GM23338 (cell line): ENCODE measurements at regions not wholly inside any gene's neighbourhood (a gene's known extent, or its start where the extent isn't known, plus 50 kb on each side); places are given as distances from the start of the nearest gene placed in this dataset.

ENCODE experiments used
- ATAC-seq: fragments of 200-7000 bp; cut with Tn5 transposase; 3 replicates; pipeline ENCODE4 v1.9.1; 2020
- DNase-seq: peaks from one replicate; pipeline ENCODE4 v3.0.0-alpha.2; 2015; ENCODE audit warnings: low spot score
- H2AFZ ChIP-seq: fragments of 200-600 bp; sonication (generic); 2 replicates; pipeline ENCODE4 v1.8.0; 2016; ENCODE audit warnings: antibody characterized with exemption, mild to moderate bottlenecking, moderate library complexity
- H3F3A ChIP-seq: fragments of 200-600 bp; sonication (generic); replicated peaks from 2 replicates; pipeline ENCODE4 v1.8.0; 2017; ENCODE audit warnings: antibody characterized with exemption, mixed run types, low read depth
- H3K27ac ChIP-seq: fragments of 200-600 bp; sonication (generic); 2 replicates; pipeline ENCODE4 v1.6.1; 2016; ENCODE audit warnings: low read depth
- H3K27me3 ChIP-seq: fragments of 200-600 bp; sonication (generic); 2 replicates; pipeline ENCODE4 v1.8.0; 2016; ENCODE audit warnings: mild to moderate bottlenecking, mixed run types, moderate library complexity; ENCODE audit not compliant: insufficient read depth
- H3K36me3 ChIP-seq: fragments of 200-600 bp; sonication (generic); 2 replicates; pipeline ENCODE4 v1.8.0; 2016; ENCODE audit warnings: mild to moderate bottlenecking; ENCODE audit not compliant: insufficient read depth
- H3K4me1 ChIP-seq: fragments of 200-600 bp; sonication (generic); 2 replicates; pipeline ENCODE4 v1.8.0; 2016; ENCODE audit warnings: mild to moderate bottlenecking, moderate library complexity; ENCODE audit not compliant: insufficient read depth
- H3K4me2 ChIP-seq: fragments of 200-600 bp; sonication (generic); 2 replicates; pipeline ENCODE4 v1.7.1; 2017; ENCODE audit warnings: mixed run types
- H3K4me3 ChIP-seq: fragments of 200-600 bp; sonication (generic); 2 replicates; pipeline ENCODE4 v1.6.1; 2016; ENCODE audit warnings: mixed run types
- H3K79me2 ChIP-seq: fragments of 200-600 bp; sonication (generic); replicated peaks from 2 replicates; pipeline ENCODE4 v1.8.0; 2017; ENCODE audit warnings: mild to moderate bottlenecking; ENCODE audit not compliant: insufficient read depth
- H3K9me2 ChIP-seq: fragments of 200-600 bp; sonication (generic); 2 replicates; pipeline ENCODE4 v1.8.0; 2017; ENCODE audit not compliant: insufficient read depth
- H4K20me1 ChIP-seq: fragments of 200-600 bp; sonication (generic); replicated peaks from 2 replicates; pipeline ENCODE4 v1.8.0; 2017; ENCODE audit warnings: mild to moderate bottlenecking; ENCODE audit not compliant: insufficient read depth
- H3K27ac Mint-ChIP-seq: 2 replicates; pipeline ENCODE4 v1.8.0; 2020; ENCODE audit warnings: inconsistent platforms, mild to moderate bottlenecking, moderate library complexity, mixed read lengths
- H3K27me3 Mint-ChIP-seq: 3 replicates; pipeline ENCODE4 v1.8.0; 2022; ENCODE audit warnings: low read depth, mild to moderate bottlenecking, moderate library complexity, mixed read lengths, inconsistent platforms; ENCODE audit not compliant: insufficient read depth, poor library complexity
- H3K36me3 Mint-ChIP-seq: 3 replicates; pipeline ENCODE4 v1.8.0; 2021; ENCODE audit warnings: low read depth, mild to moderate bottlenecking, inconsistent platforms, moderate library complexity, mixed read lengths
- H3K4me1 Mint-ChIP-seq: 3 replicates; pipeline ENCODE4 v1.8.0; 2020; ENCODE audit warnings: mild to moderate bottlenecking, inconsistent platforms, mixed read lengths
- H3K4me3 Mint-ChIP-seq: 3 replicates; pipeline ENCODE4 v1.8.0; 2021; ENCODE audit warnings: moderate library complexity, mild to moderate bottlenecking, inconsistent platforms, mixed read lengths
- H3K9me3 Mint-ChIP-seq: 3 replicates; pipeline ENCODE4 v1.8.0; 2020; ENCODE audit warnings: moderate library complexity, mild to moderate bottlenecking, inconsistent platforms, mixed read lengths
- CREB1 ChIP-seq: fragments of 250-450 bp; sonication (Bioruptor Pico); IDR thresholded peaks from 2 replicates; pipeline ENCODE4 v1.5.0; 2020; ENCODE audit warnings: low read depth, mild to moderate bottlenecking, moderate library complexity
- EZH2 ChIP-seq: fragments of 200-600 bp; sonication (generic); IDR thresholded peaks from one replicate; pipeline ENCODE4 v1.8.0; 2017; ENCODE audit warnings: antibody characterized with exemption, mild to moderate bottlenecking, low read depth; ENCODE audit not compliant: unreplicated experiment
- EZH2phosphoT487 ChIP-seq: fragments of 200-600 bp; sonication (generic); IDR thresholded peaks from one replicate; pipeline ENCODE4 v1.8.1; 2018; ENCODE audit warnings: antibody characterized with exemption; ENCODE audit not compliant: unreplicated experiment
- JUNB ChIP-seq: IDR thresholded peaks from one replicate; pipeline ENCODE4 v1.6.1; 2016; ENCODE audit warnings: antibody characterized with exemption; ENCODE audit not compliant: unreplicated experiment
- POLR2AphosphoS5 ChIP-seq: IDR thresholded peaks from 2 replicates; pipeline ENCODE4 v1.6.1; 2016; ENCODE audit warnings: antibody characterized with exemption, low read depth
- ZNF114 ChIP-seq: fragments of 250-450 bp; sonication (Bioruptor Pico); IDR thresholded peaks from 2 replicates; pipeline ENCODE4 v1.5.0; 2020; ENCODE audit warnings: mild to moderate bottlenecking, moderate library complexity
- ZNF331 ChIP-seq: fragments of 250-450 bp; sonication (Bioruptor Pico); IDR thresholded peaks from 2 replicates; pipeline ENCODE4 v1.5.0; 2020; ENCODE audit warnings: low read depth, mild to moderate bottlenecking, moderate library complexity
- ZNF462 ChIP-seq: fragments of 250-450 bp; sonication (Bioruptor Pico); IDR thresholded peaks from 2 replicates; pipeline ENCODE4 v1.5.0; 2020; ENCODE audit warnings: mild to moderate bottlenecking, moderate library complexity

- H3K9me2 ChIP-seq: peaks cover 10% of the 10 kb centered on the region; the same call in 1 of the 2 replicates
- DNase-seq: no peak
- no peak for ATAC-seq
These were observed 60.5 kb upstream of the KY start for GRCh38 chr3:134711284-134711683.

More at GRCh38 chr3:134711284-134711683, 60.5 kb upstream of the KY start:
- Histone ChIP-seq H3K4me1 (no peaks in the 10 kb centered on the region), H3F3A (no peaks in the 10 kb centered on the region), H3K27me3 (no peaks in the 10 kb centered on the region), H3K4me2 (no peak overlapping the region), H4K20me1 (no peaks in the 10 kb centered on the region), H3K36me3 (no peaks in the 10 kb centered on the region), H3K27ac (no peak overlapping the region), H3K79me2 (no peaks in the 10 kb centered on the region), H2AFZ (no peak overlapping the region), H3K4me3 (no peak overlapping the region)
- Mint-ChIP-seq H3K9me3 (no peaks in the 10 kb centered on the region; the same call in 2 of the 3 replicates), H3K27me3 (no peaks in the 10 kb centered on the region), H3K36me3 (no peaks in the 10 kb centered on the region), H3K4me3 (no peak overlapping the region), H3K4me1 (no peaks in the 10 kb centered on the region), H3K27ac (no peak overlapping the region)
- no peak for TF ChIP-seq JUNB
- no peak for TF ChIP-seq CREB1 (CRISPR knock-in tag)
- TF ChIP-seq EZH2phosphoT487: no peak
- no peak for TF ChIP-seq ZNF331 (CRISPR knock-in tag)
- no peak for TF ChIP-seq ZNF462 (CRISPR knock-in tag)
- no peak for TF ChIP-seq POLR2AphosphoS5
- no peak for TF ChIP-seq ZNF114 (CRISPR knock-in tag)
- TF ChIP-seq EZH2: no peak
